ENCODE measurements at regions not wholly inside any gene's neighbourhood (a gene's known extent, or its start where the extent isn't known, plus 50 kb on each side); places are given as distances from the start of the nearest gene placed in this dataset.
"Not testable (repeated sequence)": the region's sequence is repeated elsewhere in the genome, so short reads cannot be mapped to it uniquely, and the experiment has no call there.

DNA sequence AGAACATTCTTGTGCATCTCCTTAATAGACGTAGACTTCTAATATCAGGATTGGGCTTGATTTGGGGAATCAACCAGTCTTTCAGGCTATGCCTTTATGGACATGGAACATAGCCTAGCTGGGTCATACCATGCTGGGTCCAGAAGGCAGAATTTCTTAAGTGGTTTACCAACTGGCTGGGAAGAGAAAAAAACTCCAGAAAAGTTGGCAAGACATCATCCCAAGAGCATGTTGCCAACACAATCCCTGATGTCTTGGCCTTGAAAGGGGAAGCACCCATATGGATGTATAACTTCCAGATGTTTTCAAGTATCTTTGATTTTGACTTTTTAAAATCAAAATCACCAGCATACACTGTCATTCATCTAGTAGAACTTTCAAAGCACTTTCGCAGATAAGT is 138.0 kb upstream of the FGF13 start:
- no peak for DNase-seq

DNA sequence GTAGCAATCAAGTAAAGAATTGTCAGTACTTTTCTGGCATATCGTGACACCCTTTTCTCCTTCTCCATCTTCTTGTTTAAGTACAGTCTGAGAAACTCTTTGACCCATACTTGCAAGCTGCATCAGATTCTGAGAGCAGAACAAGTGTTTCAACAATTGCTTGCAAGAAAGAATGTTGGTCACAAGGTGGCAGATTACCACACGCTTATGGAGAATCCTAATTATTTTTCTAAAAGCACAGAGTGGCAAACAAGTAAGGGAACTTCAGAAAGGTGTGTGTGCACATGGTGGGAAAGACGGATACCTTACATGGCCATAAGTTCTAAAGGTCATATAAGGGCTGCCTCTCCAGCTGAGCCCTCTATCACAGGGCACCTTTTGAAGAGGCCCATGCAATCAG is 136.4 kb upstream of the FGF13 start:
- DNase-seq = no peak

DNA sequence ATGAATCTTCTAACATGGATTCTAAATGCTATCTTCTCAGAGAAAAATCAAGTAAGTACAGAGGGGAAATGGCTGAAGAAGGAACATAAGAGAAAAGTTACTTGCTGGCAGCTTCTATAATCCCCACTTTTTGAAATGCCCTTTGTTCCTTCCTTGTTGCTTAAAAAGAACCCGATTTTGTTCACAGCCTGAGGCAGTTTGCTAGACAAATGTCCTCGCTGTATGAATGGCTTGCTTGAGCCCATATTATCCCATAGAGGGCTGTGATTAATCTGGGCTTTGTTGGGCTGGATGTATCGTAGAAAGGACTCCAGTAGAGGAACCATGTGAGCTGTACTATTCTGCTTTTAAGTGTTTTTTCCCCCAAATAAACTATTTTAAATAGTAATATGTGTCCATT is 134.3 kb upstream of the FGF13 start:
- DNase-seq = no peak

DNA sequence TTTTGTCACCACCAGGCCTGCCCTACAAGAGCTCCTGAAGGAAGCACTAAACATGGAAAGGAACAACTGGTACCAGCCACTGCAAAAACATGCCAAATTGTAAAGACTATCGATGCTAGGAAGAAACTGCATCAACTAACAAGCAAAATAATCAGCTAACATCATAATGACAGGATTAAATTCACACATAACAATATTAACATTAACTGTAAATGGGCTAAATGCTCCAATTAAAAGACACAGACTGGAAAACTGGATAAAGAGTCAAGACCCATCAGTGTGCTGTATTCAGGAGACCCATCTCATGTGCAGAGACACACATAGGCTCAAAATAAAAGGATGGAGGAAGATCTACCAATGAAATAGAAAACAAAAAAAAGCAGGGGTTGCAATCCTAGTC is 95.9 kb upstream of the FGF13 start:
- not testable (repeated sequence) for DNase-seq

DNA sequence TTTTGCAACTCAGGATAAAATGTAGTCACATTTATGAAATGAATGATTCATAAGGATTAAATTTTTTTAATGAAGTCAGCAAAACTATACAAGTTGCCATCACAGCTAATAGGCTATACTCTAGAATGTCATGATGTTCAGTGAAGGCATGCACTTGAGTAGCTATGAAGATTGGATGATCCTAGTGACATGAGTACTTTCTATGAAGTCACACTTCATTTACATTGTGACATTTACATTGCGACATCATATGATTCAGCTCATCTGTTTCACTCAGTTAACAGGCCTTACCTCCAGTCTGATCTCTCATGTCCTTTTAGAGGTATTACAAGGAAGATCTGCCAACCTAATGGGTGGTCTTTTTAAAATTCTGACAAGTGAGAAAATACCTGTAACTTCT is 82.7 kb upstream of the FGF13 start:
- DNase-seq = no peak

DNA sequence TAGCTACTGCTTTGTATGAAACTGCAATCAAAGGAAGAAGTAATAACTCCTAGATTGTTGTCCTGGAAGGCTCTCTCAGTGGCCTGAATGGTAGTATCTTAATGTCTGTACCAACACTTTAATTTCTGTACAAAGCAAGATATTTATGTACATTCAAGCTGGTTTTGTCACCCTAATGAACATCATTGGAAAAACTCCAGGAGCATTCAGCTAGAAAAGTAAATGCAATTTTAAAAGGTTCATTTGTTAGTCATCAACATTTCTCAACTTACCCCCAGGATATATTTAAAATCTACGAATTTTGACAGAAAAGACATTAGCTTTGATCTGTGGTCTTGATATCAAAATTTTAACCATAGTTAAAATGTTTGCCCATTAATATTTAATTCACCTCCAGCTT is 80.0 kb upstream of the FGF13 start:
- DNase-seq = no peak

DNA sequence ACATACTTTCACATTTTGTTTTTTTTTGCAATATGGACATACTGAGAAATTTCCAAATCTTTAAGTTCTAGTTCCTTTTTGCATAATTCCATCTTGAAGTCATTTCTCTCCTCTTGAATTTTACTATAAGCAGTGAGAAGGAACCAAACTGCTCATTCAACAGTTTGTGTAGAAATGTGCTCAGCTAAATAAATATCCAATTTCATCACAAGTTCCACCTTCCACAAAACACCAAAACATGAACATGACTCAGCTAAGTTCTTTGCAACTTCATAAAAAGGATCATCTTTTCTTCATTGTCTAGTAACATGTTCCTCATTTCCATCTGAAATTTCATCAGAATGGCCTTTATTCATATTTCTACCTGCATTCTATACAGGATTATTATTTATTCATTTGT is 77.3 kb upstream of the FGF13 start:
- DNase-seq = no peak

DNA sequence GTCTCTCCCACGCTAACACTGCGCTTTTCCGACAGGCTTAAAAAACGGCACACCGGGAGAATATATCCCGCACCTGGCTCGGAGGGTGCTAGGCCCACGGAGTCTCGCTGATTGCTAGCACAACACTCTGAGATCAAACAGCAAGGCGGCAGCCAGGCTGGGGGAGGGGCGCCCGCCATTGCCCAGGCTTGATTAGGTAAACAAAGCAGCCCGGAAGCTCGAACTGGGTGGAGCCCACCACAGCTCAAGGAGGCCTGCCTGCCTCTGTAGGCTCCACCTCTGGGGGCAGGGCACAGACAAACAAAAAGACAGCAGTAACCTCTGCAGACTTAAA is 67.0 kb upstream of the FGF13 start:
- not testable (repeated sequence) for DNase-seq

DNA sequence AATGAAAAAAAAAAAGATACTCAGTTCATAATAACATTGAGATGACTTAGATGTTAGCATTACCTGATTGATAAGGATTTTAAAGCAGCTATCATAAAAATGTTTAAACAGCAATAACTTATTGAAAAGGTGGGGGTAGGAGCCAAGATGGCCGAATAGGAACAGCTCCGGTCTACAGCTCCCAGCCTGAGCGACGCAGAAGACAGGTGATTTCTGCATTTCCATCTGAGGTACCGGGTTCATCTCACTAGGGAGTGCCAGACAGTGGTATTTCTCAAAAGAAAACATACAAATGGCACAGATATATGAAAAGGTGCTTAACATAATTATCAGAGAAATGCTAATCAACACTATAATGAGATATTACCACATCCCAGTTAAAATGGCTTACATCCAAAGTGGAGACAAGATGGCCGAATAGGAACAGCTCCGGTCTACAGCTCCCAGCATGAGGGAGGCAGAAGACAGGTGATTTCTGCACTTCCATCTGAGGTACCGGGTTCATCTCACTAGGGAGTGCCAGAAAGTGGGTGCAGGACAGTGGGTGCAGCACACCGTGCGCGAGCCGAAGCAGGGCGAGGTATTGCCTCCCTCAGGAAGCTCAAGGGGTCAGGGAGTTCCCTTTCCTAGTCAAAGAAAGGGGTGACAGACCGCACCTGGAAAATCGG is 66.5 kb upstream of the FGF13 start:
- not testable (repeated sequence) for DNase-seq

DNA sequence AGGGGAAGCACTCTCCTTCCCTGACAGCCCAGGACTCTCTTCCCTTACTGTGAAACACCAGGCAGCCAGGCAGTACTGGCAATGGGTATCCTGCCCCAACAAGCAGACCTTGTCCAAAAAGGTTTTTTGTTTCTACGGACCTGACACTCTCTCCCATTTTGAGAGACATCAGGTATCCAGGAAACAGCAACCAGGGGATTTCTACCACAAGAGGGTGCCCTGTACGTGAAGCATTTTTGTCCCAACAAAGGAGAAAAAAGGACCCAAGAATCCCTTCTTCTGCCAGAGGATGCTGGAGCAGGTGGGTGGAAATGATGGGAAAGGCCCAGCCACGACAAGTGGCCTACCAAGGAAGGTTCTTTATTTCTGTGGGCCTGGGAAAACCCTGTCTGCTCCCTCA is 65.7 kb upstream of the FGF13 start:
- no peak for DNase-seq

DNA sequence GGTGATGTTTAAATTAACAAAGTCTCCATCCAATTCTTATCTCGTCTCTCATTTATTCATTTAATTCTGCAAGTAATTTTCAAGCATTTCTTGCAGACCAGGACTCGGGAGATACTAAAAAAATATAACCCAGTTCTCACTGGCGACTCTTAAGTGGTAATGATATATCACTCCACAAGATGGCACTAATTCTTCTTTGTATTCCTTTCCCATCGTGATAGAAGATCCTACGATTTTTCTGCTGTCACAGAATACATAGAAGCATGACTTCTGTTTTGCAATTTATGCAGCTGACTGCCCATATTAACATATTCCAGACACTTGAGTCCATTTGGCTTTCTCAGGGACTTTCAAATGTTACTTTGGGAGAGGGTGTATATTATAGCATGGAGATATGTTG is 64.0 kb upstream of the FGF13 start:
- DNase-seq = no peak

DNA sequence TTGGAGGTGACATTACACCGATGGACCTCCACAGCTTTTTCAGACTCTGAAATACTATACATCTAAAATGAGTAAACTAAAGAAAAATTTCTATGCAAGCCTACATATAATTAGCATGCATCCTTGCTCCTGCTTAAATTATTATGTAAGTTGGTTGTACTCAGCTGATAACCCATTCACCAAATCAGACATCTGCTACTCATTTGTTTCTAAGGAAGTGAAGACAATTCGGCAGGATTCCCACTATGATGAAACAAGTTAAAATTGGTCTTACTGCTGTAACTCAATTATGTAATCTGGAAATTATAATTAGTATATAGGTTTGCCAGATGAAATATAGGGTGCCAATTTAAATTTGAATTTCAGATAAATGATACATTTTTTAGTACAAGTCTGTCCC is 59.5 kb upstream of the FGF13 start:
- DNase-seq = no peak

DNA sequence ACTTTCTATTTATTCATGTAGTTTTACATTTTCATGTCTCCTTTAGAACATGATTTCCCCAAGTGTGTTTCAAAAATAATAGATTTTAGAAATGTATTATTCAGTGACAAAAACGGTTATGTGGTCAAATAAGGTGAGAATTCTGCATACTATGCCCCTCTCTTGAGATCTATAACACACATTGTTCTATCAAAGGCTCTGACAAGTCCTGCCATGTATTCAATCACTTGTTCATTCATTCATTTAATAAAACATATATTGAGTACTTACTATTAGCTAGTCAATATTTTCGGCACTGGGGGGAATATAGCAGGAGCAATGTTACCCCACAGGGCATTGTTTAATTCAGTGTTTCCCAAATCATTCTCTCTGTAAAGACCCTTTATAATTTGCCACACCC is 58.4 kb upstream of the FGF13 start:
- no peak for DNase-seq

DNA sequence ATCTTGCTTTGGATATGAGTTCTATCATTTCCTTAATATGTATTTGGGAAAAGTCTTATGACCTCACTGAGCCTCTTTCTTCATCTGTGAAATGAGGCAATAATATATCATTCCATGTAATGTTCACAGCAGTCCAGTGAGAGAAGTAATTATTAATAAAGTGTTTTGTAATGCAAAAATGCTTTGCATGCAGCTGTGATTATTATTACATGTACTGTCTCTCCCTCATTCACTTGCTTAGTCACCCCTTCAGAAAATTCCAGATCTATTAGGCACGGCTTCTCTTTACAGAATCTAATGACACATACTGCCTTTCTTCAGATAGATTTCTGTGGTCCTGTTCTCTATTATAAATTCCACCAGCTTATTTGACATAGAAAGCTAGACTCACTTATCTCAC is 53.5 kb upstream of the FGF13 start:
- DNase-seq = no peak

DNA sequence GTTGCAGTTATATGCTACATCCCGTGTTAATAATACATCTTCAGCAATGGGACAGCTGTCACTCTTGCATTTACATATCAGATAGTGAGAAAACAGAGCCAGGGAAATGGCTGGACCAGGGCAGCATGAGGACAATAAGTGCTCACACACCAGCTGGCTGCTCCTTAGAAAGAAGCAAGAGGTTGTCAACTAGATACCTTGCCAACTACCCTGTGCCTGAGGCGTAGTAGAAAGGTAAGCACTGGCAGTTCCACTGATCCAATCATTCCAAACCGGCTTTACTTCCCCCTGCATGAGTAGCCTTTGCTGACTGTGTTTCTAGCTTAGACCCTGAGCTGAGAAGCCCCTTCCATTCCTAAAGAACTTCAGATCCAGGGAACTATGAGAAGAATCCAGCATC is 52.2 kb upstream of the FGF13 start:
- DNase-seq = no peak

DNA sequence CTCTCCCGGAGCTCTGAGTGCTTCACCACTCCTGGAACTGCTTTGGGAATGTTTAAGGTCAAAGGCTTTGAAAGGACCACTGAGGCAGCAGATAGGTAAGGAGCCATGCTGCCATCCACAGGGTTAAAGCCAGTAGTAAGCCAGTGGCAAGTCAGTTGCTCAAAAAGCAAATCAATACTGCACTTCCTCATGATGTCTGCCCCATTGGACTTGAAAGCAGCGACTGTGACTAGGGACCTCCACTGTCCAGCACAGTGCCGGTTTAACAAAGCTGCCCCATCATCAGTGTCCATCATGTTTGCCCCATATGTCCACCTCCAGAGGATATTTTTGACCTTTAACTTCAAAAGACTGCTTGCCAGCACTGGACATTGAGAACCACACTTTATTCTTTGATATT is 49.9 kb upstream of the FGF13 start:
- DNase-seq = no peak

Measured in COR-L47 (cell line).